Stimulated activated CD4-positive, alpha-beta T cell treated with anti-CD3 and anti-CD28 coated beads, Interleukin-4, amount 100 ng/mL, for 1 hour (primary cell): ENCODE measurements at regions not wholly inside any gene's neighbourhood (a gene's known extent, or its start where the extent isn't known, plus 50 kb on each side); places are given as distances from the start of the nearest gene placed in this dataset.
"Not testable (repeated sequence)": the region's sequence is repeated elsewhere in the genome, so short reads cannot be mapped to it uniquely, and the experiment has no call there.

Experiments
- DNase-seq: peaks from one replicate; pipeline ENCODE4 v3.0.0-alpha.2; 2020

DNA sequence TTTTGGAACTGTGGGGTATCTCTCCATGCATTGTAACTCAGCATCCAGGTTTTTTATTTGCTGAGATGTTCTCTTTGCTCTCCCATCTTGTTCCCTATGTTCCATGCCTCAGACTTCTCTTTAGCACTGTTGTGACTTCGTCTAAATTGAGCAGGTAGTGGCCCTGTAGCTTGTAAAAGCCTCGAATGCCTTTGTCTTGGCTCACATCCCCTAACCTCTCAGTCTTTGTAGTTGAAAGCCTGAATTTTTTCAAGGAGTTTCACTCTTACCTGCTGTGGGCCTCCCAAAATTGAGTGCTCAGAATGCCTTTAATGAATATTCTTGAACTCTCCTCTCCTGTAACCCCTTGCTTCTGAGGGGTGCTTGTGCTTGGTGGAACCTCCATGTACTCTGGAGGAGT lies 1137.3 kb downstream of the REEP3 start:
- DNase-seq, result no peak

DNA sequence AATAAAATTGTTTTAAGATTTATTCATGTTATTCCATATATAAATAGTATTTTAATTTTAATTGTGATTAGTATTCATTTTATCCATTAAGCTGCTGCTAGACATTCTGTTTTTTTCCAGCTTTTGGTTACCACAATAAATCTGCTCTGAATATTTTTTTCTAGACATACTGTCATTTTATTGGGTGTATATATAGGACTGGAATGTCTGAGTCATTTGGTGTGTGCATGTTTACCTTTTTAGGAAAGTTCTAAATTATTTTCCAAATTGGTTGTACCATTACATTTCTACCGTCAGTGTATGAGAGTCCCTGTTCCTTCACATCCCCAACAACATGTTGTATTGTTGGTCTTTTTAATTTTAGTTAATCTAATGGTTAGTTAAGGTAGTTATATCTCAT lies 1138.1 kb downstream of the REEP3 start:
- DNase-seq, result no peak

DNA sequence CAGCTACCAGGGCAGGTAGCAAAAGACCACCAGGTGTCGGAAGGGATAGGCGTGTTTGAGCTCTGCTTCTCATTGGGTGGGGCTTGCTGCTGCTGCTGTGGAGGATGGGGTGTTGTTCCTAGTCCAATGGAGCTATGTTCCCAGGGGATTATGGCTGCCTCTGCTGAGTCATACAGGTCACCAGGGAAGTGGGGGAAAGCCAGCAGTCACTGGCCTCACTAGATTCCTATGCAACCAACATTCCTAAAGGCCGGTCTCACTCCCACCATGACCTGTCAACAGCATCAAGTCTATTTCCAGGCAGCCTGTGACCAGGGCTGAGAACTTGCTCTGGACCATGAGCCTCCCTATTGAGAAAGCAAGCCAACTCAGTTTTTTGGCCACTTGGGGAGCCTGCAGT lies 1160.8 kb downstream of the REEP3 start:
- no peak for DNase-seq

DNA sequence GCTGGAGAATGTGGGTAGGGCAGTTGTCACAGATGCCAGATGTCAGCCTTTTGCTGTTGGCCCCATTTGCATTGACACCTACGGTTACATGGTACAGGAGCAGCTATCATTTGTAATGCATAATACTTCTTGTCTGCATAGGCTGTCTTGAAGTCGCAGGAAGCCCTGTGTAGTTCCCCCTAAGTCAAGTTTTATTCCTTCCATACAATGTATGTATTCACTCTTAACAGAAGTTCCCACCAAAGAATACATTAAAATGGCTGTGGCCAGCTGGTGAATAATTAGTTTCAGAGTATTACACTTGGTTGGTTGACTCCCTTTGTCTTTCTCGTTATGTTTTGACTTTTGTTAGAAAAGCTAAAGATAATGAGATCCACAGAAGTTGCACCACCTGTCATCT lies 1169.0 kb downstream of the REEP3 start:
- no peak for DNase-seq

DNA sequence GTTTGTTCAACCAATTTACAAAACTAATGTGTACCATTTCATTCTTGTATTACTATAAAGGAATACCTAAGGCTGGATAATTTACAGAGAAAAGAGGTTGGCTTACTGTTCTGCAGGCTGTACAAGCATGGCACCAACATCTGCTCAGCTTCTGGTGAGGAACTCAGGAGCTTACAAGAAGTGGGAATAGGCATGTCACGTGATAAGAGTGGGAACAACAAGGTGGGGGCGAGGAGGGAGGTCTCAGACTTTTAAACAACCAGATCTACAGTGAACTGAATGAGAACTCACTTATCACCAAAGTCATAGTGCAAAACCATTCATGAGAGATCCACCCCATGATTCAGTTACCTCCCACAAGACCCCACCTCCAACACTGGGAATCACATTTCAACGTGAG lies 1178.0 kb downstream of the REEP3 start:
- no peak for DNase-seq

DNA sequence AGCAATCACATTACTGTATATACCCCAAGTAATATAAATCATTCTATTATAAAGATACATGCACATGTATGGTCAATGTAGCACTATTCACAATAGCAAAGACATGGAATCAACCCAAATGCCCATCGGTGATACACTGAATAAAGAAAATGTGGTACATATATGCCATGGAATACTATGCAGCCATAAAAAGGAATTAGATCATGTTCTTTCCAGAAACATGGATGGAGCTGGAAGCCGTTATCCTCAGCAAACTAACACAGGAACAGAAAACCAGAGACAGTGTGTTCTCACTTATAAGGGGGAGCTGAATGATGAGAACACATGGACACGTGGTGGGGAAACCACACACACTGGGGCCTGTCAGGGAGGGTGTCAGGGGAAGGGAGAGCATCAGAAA lies 1180.9 kb downstream of the REEP3 start:
- DNase-seq, result not testable (repeated sequence)

DNA sequence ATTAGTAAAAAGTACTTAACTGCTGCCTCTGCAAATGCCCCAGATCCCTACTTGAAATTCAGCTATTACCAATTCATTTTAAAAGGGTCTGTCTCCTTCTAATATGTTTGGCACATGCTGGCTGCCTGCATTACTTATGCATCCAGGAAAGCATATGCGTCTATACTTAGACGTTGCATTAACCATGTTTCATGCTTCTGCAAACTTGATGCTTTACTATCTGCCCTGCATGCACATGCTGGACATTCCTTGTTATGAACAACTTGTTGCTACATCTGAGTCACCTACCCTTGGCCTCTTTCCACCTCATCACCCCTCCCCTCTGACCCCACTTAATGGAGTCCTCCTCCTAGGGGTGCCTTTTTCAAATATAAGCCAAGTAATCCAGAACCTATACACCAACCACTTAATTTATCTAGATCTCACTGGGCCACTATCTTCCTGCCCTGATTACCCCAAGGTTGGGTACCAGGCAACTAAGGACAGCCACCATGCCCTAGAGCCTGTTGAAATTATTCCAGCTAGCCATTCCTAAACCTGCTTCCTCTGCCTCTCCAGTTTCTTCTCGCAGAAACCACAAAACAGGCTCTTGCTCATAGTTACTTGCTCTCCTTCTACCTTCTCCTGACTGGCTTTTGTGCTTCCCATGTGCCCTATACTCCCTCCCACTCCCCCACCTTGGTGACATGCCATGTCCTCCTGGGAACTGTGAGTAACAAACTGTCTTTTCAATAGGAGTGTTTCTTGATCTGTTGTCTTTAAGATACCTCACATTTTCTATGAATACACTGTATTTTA lies 1187.9 kb downstream of the REEP3 start:
- DNase-seq, result no peak

DNA sequence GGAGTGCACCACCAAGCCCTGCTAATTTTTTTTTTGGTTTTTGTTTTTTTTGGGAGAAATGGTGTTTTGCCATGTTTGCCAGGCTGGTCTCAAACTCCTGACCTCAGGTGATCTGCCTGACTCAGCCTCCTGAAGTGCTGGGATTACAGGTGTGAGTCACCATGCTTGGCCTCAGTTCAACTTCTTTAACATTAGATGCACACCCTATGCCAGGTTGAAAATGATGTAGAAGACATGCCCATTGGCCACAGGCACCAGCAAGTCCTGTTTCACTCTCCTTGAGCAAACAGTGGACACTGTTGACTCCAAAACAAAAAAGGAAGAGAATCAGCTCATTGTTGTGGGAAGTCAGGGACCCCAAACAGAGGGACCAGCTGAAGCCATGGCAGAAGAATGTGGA lies 1205.3 kb downstream of the REEP3 start:
- DNase-seq, result no peak

DNA sequence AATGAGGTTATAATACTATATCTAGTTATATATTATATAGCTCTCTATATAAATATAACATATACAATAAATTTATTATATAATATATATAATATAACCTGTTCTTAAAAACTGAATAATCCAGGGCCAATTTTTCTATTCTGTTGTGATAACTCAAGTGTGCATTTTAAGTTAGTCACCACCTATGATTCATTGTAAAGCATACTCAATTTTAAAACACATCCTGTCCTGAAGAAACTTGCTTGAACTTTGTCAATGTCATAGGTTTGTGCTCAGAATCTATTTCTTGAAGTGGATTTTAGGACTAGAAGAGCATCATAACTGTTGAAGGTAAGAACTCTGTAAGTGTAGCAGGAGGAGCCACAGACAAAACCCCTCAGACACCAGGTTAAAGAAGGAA lies 1209.8 kb downstream of the REEP3 start:
- DNase-seq, result no peak

DNA sequence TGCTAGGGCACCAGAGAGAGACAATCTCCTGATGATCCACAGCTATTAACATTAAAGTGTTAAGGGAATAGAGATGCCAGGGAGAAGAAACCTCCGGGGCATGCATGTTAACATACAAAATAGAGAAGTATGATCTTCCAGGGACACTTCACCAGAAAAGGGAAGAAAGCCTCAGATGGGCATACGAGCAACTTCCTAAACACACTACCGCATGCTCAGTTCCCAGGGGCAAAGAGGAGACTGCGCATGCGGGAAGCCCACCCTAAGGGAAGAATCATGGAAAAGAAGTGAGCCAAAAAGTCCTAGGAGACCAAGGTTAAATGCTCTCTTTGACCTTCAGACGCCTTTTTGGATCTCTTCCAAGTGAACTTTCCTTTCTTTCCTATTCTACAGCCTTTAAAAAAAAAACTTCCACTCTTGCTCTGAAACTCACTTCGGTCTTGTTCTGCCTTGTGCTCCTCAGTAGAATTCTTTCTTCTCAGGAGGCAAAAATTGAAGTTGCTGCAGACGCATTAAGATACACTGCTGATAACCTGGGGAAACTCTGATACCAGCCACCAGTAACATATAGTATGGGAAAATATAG lies 1211.3 kb downstream of the REEP3 start:
- DNase-seq, result no peak

DNA sequence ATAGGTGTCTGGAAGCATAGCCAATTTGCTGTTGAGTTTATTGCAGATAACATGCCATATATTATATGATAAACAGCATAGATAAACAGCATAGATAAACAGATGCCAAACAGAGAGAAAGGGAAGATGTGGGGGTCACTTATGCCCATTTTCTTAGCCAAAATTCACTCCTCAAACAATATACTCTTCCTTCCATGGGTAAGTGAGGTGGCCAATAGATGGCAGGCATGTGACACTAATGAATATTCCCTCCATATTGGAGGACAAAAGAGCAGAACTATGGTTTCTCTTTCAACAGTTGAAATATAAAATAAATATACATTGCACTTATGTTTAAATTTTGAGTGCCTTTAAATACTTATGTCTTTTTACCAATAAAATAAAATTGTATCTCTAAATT lies 1212.8 kb downstream of the REEP3 start:
- no peak for DNase-seq

DNA sequence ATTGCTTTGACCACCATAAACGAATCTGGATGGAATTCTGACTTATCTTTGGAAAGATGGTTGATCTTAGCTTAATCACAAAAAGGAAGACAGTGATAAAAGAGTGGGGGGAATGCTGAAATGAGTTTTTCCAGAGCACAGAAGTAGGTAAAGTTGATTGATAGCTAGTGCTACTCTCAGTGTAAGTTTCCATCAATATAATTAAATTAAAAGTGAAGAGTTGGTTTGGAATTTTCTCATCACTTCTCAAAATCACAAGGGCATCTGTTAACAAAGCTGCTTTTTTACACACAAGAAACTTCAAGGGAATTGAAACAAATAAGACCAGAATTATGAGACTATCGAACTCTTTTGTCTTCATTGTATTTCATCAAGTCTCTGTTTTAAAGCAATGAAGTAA lies 1217.3 kb downstream of the REEP3 start:
- DNase-seq, result no peak

DNA sequence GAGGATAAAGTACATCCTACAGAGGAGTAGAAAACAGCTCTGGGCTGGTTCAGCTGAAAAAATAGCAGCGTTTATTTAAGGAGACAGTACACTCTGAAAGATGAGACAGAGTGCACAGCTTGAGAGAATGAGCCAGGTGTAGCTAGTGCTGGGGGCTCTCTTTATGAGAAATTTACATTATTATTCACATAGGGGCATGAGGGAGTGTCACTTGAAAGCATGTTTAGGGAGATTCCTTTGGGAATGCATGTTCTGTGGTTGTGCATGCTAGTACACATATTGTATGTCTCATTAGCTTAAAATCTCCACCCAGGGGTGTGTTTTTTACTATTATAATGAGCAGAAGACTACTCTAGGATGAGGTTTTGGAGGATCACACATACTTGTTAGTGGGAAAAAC lies 1224.4 kb downstream of the REEP3 start:
- DNase-seq, result no peak

DNA sequence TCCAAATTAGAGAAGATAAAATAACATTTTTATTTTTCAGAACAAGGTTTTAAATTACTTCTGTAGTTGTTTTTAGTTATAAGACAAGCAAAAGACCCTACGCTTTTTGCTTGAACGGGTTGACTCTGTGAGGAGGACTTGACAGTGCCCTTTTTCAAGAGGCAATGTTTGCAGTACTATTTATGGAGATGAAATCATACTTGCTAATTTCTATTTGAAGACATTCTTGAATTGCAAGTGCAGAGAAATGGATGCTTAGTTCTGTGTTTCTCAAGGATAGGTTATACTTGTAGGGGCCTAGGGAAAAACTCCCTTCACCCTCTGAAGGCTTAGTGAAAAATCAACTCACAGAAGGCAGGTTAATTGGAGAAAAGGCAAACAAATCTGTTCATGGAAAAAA lies 1229.5 kb downstream of the REEP3 start:
- DNase-seq, result no peak

DNA sequence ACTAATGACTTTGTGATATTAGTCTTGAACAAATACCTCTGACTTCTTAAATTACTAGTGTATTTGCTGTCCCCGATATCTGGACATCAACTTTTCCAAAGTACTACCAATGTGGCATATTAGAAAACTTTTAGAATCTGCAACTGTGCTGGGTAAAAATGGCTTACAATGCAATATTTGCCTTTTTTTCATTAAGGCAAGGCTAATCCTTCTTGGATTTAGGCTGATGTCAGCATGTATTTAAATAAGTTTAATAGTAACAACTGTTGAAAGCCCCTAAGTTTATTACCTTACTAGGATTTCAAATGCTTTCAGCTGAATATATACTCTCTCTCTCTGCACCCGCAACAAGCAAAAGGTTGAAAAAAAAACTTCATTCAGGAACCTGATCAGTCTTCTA lies 1232.3 kb downstream of the REEP3 start:
- DNase-seq, result no peak

DNA sequence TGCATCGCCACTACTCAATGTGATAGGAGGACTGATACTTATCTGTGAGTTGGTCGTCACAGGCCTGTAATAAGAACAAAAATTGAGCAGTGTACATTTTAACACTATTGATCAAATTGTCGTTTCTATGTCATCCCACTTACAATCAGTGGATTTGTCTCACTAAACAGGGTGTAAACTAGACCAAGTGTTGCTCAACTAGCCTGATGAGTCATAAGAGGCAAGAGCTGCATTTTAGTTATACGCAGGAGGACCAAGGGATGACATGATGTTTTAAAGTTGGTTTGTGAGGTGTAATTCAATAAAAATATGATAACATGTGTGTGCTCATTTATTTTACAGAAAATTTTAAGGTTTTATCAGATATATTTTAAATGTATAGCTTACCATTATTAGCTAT lies 1239.2 kb downstream of the REEP3 start:
- DNase-seq, result no peak

DNA sequence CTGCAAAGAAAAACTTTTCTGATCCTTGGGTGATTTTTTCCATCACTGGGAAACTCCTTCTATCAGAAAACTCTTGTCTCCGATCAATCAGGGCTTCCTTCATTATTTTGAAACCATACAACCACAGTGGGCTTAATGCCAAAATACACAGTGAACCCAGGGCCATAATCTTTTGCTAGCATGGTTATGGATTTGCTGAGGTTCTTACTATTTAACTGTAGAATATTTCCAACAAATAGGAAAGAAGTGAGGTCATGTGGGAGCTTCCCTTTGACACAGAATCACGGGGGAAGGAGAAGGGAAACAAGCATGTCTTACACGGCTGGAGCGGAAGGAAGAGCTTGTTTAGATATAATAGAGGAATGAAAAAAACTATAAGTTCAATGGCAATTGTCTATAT lies 1241.7 kb downstream of the REEP3 start:
- DNase-seq, result no peak

DNA sequence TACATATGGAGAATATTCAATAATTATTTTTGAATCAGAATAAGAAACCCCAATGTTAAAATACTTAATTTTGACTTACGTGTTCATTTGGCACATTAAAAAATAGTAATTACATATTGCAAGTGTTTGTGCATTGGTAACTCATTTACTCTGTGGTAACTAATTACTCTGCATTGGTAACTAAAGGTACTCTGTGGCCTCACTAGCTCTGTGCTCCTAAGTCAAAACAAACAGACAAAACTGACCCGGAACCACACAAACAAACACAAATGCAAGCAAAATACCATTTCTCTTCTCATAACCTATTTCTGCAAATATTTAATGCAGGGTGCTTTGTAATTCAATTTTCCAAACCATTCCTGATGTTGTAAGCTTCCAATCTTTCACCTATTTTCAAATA lies 1244.3 kb downstream of the REEP3 start:
- DNase-seq, result no peak

DNA sequence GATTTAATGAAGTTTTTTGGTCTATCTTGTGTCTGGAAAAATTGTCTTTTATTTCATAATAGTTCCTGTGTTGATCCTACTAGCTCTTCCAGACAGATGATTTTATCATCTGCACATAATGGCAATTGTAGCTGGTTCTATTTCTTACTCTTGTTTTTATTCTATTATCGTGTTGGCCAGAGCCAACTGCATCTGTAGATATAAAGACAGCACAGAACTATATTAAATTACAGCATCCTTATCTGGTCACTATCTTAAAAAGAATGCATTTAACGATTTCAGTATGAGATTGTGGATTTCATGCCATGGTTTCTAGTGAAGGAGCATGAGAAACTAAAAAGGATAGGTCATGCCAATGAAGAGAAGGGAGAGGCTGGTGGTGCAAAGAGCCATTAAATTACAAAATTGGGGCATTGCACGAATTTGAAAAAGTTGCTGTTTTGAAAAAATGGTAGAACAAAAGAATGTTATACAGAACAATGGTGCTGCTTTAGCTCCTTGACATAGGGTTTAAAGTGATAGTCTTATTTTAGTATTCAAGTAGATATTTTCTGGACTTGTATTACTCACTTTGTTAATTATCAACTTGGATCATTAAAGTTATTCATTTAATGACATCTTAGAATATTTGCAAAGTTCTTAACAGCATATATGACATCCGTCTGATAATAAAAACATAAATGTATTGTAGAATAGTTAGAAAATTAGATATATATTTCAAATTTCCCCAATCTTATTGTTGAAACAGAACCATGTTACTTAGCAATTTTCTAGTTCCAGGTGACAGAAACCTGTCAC lies 1250.3 kb downstream of the REEP3 start:
- no peak for DNase-seq

DNA sequence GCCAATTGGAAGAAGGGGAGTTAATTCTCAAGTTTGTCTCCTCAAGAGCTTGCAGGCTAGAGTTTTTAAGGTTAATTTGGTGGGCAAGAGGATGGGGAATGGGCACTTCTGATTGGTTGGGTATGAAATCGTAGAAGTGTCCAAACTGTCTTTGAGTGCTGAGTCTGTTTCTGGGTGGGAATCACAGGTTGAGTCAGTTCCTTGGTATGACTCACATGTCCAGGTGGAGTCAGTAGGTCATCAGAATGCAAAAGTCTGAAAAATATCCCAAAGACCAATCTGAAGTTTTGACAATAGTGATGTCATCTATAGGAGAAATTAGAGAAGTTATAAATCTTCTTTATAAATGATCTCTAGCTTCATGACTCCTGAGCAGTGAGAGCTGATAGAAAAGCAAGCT lies 1252.2 kb downstream of the REEP3 start:
- DNase-seq, result no peak

DNA sequence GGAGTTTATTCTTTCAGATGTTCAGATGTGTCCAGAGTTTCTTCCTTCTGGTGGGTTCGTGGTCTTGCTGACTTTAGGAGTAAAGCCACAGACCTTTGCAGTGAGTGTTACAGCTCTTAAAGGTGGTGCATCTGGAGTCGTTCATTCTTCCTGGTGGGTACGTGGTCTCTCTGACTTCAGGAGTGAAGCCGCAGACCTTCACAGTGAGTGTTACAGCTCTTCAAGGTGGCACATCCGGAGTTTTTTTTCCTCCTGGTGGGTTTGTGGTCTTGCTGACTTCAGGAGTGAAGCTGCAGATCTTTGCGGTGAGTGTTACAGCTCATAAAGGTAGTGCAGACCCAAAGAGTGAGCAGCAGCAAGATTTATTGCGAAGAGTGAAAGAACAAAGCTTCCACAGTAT lies 1263.2 kb downstream of the REEP3 start:
- DNase-seq, result not testable (repeated sequence)

DNA sequence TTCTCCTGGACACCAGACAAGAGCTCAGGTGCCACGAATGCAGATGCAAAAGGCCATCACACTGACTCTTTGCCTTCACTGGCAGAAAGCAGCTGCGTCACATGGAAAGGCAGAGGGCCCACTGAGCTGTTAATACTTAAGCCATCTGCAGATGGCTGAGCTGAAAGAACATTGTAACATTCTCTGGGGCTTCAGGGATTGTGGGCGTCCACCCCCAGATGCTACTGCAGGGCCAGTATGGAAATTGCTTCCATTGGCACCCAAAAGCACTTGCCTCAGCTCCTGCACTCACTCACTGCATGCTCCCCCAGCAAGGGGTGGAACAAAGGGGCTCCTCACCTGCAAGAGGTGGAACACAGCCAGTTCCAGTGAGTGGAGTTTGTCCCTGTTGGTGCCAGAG lies 1264.6 kb downstream of the REEP3 start:
- no peak for DNase-seq

DNA sequence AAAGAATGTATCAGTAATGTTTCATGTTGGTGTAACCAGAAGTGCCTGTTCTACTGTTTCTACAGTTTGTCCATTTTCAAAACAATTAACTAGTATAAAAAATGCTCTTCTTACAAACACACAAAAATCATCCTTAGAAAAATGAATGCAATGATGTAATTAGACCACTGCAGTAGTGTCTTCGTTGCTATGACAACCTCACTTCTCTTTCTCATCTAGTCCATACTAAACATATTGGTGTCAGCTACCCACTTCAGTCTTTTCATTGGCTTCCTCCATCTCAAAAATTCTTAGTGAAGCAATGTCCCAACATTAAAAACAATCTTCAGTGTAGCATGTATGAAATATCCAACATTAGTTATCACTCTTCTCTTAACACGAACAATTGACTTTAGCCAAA lies 1265.8 kb downstream of the REEP3 start:
- DNase-seq, result no peak

DNA sequence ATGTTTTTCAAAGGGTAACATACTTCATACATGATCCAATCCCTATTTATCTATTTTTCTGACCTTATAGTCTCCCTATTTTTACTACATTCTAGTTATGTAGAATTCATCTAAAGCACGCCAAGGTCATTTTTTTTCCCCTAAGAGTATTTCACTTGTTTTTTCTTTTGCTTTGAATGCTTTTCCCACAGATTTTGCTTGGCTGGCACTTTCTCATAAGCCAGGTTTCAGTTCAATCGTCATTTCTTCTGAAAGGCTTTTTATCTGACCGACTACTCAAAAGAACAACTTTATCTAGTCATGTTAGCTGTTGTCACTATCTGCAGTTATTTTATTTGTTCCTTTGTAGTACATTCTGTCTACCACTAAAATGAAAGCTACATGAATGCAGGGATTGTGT lies 1274.6 kb downstream of the REEP3 start:
- no peak for DNase-seq
